Choroid plexus epithelial cell (primary cell): ENCODE measurements at regions not wholly inside any gene's neighbourhood (a gene's known extent, or its start where the extent isn't known, plus 50 kb on each side); places are given as distances from the start of the nearest gene placed in this dataset.
"Not testable (repeated sequence)": the region's sequence is repeated elsewhere in the genome, so short reads cannot be mapped to it uniquely, and the experiment has no call there.

ENCODE experiments used
- DNase-seq: peaks from one replicate; pipeline ENCODE4 v3.0.0-alpha.2; 2010; ENCODE audit warnings: low read depth
- H3K4me3 ChIP-seq: 2 replicates; pipeline ENCODE4 v1.5.1; 2011; ENCODE audit warnings: low read depth, mild to moderate bottlenecking, control low read depth, low read length, moderate library complexity
- CTCF ChIP-seq: conservative IDR thresholded peaks from 2 replicates; pipeline ENCODE4 v1.5.1; 2011; ENCODE audit warnings: low read depth, mild to moderate bottlenecking, control low read depth, inconsistent platforms, low read length, moderate library complexity

DNA sequence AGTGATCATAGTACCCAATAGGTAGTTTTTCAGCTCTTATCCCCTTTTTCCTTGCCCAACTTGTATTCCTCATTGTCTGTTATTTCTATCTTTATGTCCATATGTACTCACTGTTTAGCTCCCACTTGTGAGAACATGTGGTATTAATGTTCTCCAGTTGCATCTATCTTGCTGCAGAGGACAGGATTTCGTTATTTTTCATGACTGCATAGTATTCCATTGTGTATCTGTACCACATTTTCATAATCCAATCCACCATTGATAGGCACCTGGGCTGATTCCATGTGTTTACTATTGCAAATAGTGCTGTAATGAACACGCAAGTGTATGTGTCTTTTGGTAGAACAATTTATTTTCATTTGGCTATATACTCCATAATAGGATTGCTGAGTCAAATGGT, 819.5 kb upstream of the ADGRB3 start:
- no peak for TF ChIP-seq CTCF
- DNase-seq, result no peak
- H3K4me3 ChIP-seq, result no peak overlapping the region

DNA sequence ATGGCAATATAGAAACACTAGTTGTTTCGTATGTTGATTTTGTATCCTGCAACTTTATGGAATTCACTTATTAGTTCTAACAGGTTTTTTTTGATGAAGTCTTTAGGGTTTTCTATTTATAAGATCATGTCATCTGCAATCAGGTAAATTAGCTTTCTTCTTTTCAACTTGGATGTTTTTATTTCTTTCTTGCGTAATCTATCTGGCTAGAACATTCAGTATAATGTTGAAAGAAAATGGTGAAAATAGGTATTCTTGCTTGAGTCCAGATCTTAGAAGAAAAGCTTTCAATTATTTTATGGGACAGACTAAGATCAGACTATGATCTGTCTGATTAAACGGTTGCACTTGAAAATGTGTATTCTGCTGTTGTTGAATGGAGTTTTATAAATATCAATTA, 820.8 kb upstream of the ADGRB3 start:
- TF ChIP-seq CTCF, result no peak
- no peak for DNase-seq
- H3K4me3 ChIP-seq, result no peak overlapping the region

GRCh38 chr6:67812693-67813092, 822.4 kb upstream of the ADGRB3 start:
- no peak for TF ChIP-seq CTCF
- no peak overlapping the region for H3K4me3 ChIP-seq
- DNase-seq, result no peak

- TF ChIP-seq CTCF, result no peak
- H3K4me3 ChIP-seq, result no peak overlapping the region
- DNase-seq, result no peak
Measured at GRCh38 chr6:67812125-67812524, 823.0 kb upstream of the ADGRB3 start.

DNA sequence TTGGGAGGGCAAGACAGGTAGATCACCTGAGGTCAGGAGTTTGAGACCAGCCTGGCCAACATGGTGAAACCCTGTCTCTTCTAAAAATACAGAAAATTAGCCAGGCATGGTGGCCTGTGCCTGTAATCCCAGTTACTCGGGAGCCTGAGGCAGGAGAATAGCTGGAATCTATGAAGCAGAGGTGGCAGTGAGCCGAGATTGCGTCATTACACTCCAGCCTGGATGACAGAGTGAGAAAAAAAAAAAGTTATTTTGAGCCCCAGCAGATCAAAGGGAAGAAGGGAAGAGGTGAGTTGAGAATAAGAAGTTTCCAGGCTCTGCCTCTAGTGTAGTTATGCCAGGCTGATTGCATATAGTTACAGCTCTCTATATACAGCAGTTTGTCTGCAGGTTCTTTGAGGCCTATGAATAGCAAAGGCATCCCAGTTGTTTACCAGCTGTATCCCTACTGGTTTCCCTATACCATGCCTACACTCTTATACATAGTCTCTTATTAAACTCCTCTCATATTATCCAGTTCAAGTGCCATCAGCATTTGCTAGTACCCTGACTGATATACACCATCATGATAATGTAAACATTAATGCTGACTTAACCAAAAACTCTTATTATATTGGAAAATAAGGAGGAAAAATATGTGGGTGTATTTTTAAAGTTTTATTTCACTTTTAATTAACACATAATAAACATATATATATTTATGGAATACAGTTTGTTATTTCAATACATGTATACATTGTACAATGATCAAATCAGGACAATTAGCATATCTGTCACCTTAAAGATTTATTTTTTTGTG, 823.6 kb upstream of the ADGRB3 start:
- TF ChIP-seq CTCF, result no peak
- no peak overlapping the region for H3K4me3 ChIP-seq
- no peak for DNase-seq

DNA sequence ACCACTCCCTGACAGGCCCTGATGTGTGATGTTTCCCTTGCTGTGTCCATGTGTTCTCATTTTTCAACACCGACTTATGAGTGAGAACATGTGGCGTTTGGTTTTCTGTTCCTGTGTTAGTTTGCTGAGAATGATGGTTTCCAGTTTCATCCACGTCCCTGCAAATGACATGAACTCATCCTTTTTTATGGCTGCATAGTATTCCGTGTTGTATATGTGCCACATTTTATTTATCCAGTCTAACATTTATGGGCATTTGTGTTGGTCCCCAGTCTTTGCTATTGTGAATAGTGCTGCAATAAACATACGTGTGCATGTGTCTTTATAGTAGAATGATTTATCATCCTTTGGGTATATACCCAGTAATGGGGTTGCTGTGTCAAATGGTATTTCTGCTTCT, 830.3 kb upstream of the ADGRB3 start:
- not testable (repeated sequence) for DNase-seq, H3K4me3 ChIP-seq

- no peak overlapping the region for H3K4me3 ChIP-seq
- no peak for DNase-seq
- TF ChIP-seq CTCF, result no peak
Measured at GRCh38 chr6:67802771-67803170, 832.3 kb upstream of the ADGRB3 start.
